Erythroblast (primary cell): ENCODE measurements at regions not wholly inside any gene's neighbourhood (a gene's known extent, or its start where the extent isn't known, plus 50 kb on each side); places are given as distances from the start of the nearest gene placed in this dataset.

Experiments used
- GATA1 ChIP-seq: IDR thresholded peaks from 2 replicates; pipeline ENCODE4 v1.6.1; 2011; ENCODE audit warnings: low read depth, mild to moderate bottlenecking, control low read depth, low read length, moderate library complexity
- POLR2A ChIP-seq: IDR thresholded peaks from 2 replicates; pipeline ENCODE4 v1.6.1; 2011; ENCODE audit warnings: mild to moderate bottlenecking, low read length

DNA sequence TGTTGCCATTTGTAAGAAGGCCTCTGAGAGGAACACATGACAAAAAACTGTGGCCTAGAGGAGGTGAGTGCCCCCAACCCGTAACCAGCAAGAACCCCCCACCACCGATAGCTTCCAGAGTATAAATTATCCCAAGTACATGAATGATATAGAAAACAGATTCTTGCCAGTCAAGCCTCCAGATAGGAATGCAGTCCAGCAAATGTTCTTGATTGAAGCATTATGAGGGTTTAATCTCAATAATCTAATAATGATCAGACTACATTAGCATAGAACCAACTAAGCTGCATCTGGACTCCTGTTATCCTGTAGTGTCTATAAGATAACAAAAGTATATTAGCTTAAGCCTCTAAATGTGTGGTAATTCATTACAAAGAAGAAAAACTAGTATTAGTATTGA, 908.9 kb upstream of the ATXN8OS start:
- no peak for TF ChIP-seq POLR2A
- TF ChIP-seq GATA1 = no peak
